Osteoblast (primary cell): ENCODE measurements at regions not wholly inside any gene's neighbourhood (a gene's known extent, or its start where the extent isn't known, plus 50 kb on each side); places are given as distances from the start of the nearest gene placed in this dataset.

Experiments
- DNase-seq: peaks from one replicate; pipeline ENCODE4 v3.0.0; 2011; ENCODE audit warnings: low spot score, mixed read lengths; ENCODE audit not compliant: insufficient read length; ENCODE audit errors: missing footprints
- H2AFZ ChIP-seq: 2 replicates; pipeline ENCODE4 v1.6.0; 2011; ENCODE audit warnings: mild to moderate bottlenecking, low read length
- H3K27ac ChIP-seq: 2 replicates; pipeline ENCODE4 v1.5.1; 2011; ENCODE audit warnings: mild to moderate bottlenecking, low read depth, low read length, moderate library complexity
- H3K27me3 ChIP-seq: 2 replicates; pipeline ENCODE4 v1.6.0; 2012; ENCODE audit warnings: mild to moderate bottlenecking, control low read depth, inconsistent platforms, low read length, moderate library complexity; ENCODE audit not compliant: insufficient read depth
- H3K36me3 ChIP-seq: 2 replicates; pipeline ENCODE4 v1.5.1; 2011; ENCODE audit warnings: mild to moderate bottlenecking, low read length, control low read depth, moderate library complexity; ENCODE audit not compliant: insufficient read depth
- H3K4me1 ChIP-seq: 2 replicates; pipeline ENCODE4 v1.5.1; 2011; ENCODE audit warnings: mild to moderate bottlenecking, low read length, control low read depth, moderate library complexity; ENCODE audit not compliant: insufficient read depth
- H3K4me2 ChIP-seq: 2 replicates; pipeline ENCODE4 v1.6.0; 2011; ENCODE audit warnings: mild to moderate bottlenecking, low read length; ENCODE audit not compliant: insufficient read depth
- H3K4me3 ChIP-seq: fragments of 200-600 bp; sonication (generic); 3 replicates; pipeline ENCODE4 v1.5.1; 2012; ENCODE audit warnings: mild to moderate bottlenecking, low read length, inconsistent platforms; ENCODE audit not compliant: insufficient read depth
- H3K79me2 ChIP-seq: 2 replicates; pipeline ENCODE4 v1.6.0; 2012; ENCODE audit warnings: mild to moderate bottlenecking, low read length, control low read depth, inconsistent platforms; ENCODE audit not compliant: insufficient read depth
- H3K9me3 ChIP-seq: 2 replicates; pipeline ENCODE4 v1.5.1; 2011; ENCODE audit warnings: low read depth, low read length, control low read depth
- H4K20me1 ChIP-seq: 2 replicates; pipeline ENCODE4 v1.6.0; 2012; ENCODE audit warnings: mild to moderate bottlenecking, low read length, control low read depth; ENCODE audit not compliant: insufficient read depth
- TF ChIP-seq, protein P1 (sequence below): IDR thresholded peaks from 2 replicates; pipeline ENCODE4 v1.5.1; 2011; ENCODE audit warnings: mild to moderate bottlenecking, low read depth, low read length, moderate library complexity; ENCODE audit errors: extremely low read depth

DNA sequence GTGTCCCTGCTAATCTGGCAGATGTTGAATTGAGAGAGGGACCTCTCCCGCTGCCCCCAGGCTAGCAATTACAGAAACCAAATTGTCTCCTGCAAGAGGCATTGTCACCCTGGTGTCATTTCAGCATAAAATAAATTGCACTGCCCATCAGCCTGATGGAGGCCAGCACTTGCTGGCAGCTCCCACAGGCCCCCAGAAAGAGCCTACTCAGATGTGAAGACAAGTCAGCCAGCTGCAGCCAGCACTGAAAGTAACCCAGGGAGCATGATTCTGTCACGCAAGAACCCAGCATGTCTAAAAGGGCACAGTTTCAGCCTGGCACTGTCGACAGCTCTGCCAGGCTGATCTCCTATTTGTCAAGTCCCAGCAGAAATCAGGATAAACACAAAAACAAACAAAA lies 110.3 kb upstream of the CTTNBP2NL start:
- Histone ChIP-seq H3K36me3 (no peaks in the 10 kb centered on the region), H3K4me1 (no peaks in the 10 kb centered on the region), H3K79me2 (no peaks in the 10 kb centered on the region)

DNA sequence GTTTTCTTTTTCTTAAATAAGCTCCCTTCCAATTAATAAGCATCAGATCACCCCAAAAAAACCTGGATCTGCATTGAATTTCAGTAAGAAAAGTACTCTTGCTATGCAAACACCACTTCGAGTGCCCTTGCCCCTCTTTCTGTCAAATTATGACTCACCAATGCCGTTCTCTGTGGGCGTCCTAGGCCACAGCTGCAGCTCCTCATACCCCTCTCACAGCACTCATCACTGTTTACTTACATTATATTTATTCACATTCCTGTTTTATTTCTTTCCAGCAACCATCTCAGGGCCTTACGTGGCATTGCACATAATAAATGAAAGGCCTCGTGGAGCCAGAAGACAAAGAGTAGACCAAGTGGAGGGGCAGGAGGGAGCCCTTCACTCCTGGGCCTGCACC lies 99.1 kb upstream of the CTTNBP2NL start:
- H3K4me1 ChIP-seq: no peaks in the 10 kb centered on the region
- no peak overlapping the region for H3K4me2 ChIP-seq
- H2AFZ ChIP-seq: no peak overlapping the region
- peak; percentile 32 for DNase-seq
- H3K27ac ChIP-seq: no peak overlapping the region
- no peaks in the 10 kb centered on the region for H3K36me3 ChIP-seq
- no peak overlapping the region for H3K4me3 ChIP-seq
- peaks cover 9% of the 10 kb centered on the region for H3K27me3 ChIP-seq
- H3K9me3 ChIP-seq: no peaks in the 10 kb centered on the region
- TF ChIP-seq, protein P1, sequence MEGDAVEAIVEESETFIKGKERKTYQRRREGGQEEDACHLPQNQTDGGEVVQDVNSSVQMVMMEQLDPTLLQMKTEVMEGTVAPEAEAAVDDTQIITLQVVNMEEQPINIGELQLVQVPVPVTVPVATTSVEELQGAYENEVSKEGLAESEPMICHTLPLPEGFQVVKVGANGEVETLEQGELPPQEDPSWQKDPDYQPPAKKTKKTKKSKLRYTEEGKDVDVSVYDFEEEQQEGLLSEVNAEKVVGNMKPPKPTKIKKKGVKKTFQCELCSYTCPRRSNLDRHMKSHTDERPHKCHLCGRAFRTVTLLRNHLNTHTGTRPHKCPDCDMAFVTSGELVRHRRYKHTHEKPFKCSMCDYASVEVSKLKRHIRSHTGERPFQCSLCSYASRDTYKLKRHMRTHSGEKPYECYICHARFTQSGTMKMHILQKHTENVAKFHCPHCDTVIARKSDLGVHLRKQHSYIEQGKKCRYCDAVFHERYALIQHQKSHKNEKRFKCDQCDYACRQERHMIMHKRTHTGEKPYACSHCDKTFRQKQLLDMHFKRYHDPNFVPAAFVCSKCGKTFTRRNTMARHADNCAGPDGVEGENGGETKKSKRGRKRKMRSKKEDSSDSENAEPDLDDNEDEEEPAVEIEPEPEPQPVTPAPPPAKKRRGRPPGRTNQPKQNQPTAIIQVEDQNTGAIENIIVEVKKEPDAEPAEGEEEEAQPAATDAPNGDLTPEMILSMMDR: no peak
- H3K79me2 ChIP-seq: no peaks in the 10 kb centered on the region
- no peaks in the 10 kb centered on the region for H4K20me1 ChIP-seq

More for the DNA sequence above, 110.3 kb upstream of the CTTNBP2NL start:
- Histone ChIP-seq H2AFZ (no peak overlapping the region), H3K4me3 (no peak overlapping the region), H3K27ac (no peak overlapping the region), H3K27me3 (peaks cover 4% of the 10 kb centered on the region), H4K20me1 (no peaks in the 10 kb centered on the region), H3K9me3 (no peaks in the 10 kb centered on the region), H3K4me2 (no peak overlapping the region)
- TF ChIP-seq, protein P1: no peak
- no peak for DNase-seq

DNA sequence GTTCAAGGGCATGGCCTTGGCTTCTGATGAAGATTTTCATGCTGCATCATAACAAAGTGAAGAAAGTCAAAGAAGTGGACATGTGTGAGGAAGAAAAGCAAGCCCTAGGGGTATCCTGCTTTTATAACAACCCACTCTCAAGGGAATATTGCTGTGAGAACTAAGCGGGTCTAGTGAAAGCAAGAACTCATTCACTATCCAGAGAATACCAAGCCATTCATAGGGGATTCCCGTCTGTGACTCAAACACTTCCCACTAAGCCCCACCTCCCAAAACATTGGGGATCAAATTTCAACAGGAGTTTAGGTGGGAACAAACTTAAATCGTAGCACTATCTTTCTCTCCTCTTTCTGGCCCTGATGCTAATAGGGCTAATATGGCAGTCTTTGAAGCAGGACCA lies 98.5 kb upstream of the CTTNBP2NL start:
- TF ChIP-seq, protein P1: no peak
- no peak overlapping the region for H3K27ac ChIP-seq
- DNase-seq: no peak

DNA sequence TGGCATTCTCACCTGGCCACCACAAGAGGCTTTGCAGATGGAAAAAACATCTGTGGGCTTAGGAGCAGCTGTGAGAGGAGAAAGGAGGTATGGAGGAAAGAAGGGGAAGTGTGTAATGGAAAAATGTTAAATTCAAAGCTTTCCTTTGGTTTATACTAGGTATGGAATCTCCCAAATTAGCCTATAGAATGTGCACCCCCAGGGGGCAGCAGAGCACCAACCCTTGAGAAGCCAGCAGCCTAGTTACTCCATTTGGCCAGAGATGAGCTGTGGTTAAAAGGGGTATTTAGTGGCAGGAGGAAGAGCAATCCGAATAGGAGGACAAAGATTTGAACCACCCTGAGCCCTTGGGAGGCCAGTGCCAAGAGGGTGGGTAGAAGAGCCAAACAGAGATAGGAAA lies 97.5 kb upstream of the CTTNBP2NL start:
- TF ChIP-seq, protein P1: peak; percentile 83

More for the DNA sequence above, 98.5 kb upstream of the CTTNBP2NL start:
- H3K79me2 ChIP-seq: no peaks in the 10 kb centered on the region
- no peak overlapping the region for H2AFZ ChIP-seq
- H3K4me2 ChIP-seq: no peak overlapping the region
- no peaks in the 10 kb centered on the region for H3K36me3 ChIP-seq
- no peaks in the 10 kb centered on the region for H3K4me1 ChIP-seq
- H3K4me3 ChIP-seq: no peak overlapping the region
- H3K9me3 ChIP-seq: no peaks in the 10 kb centered on the region
- peaks cover 9% of the 10 kb centered on the region for H3K27me3 ChIP-seq
- no peaks in the 10 kb centered on the region for H4K20me1 ChIP-seq

More for the DNA sequence above, 97.5 kb upstream of the CTTNBP2NL start:
- Histone ChIP-seq H3K27ac (no peak overlapping the region), H3K4me2 (no peak overlapping the region), H3K9me3 (no peaks in the 10 kb centered on the region), H3K36me3 (no peaks in the 10 kb centered on the region), H4K20me1 (no peaks in the 10 kb centered on the region), H3K79me2 (no peaks in the 10 kb centered on the region), H3K4me3 (no peak overlapping the region), H3K4me1 (no peaks in the 10 kb centered on the region), H3K27me3 (peaks cover 14% of the 10 kb centered on the region), H2AFZ (no peak overlapping the region)
- DNase-seq: peak; percentile 61
